SK-N-SH (cell line): ENCODE measurements at regions not wholly inside any gene's neighbourhood (a gene's known extent, or its start where the extent isn't known, plus 50 kb on each side); places are given as distances from the start of the nearest gene placed in this dataset.

Source experiments
- CTCF ChIA-PET: fragments of 300-600, 350-600 bp; formaldehyde crosslinking; extraction: SDS; loops from one replicate; lab custom pipeline; 2021; lab: Yijun Ruan, JAX
- POLR2A ChIA-PET: fragments of 350-600 bp; sonication (Branson Sonifier 250); formaldehyde crosslinking; extraction: SDS; loops from one replicate; lab custom pipeline; 2020; ENCODE audit warnings: antibody characterized with exemption, inconsistent platforms; lab: Yijun Ruan, JAX
- DNase-seq: peaks from one replicate; pipeline ENCODE4 v3.0.0; 2012
- H2AFZ ChIP-seq: fragments of 200-600 bp; sonication (generic); 2 replicates; pipeline ENCODE4 v1.8.1; 2016; ENCODE audit warnings: antibody characterized with exemption, mild to moderate bottlenecking, low read depth
- H3F3A ChIP-seq: fragments of 200-600 bp; sonication (generic); replicated peaks from 2 replicates; pipeline ENCODE3; 2016; ENCODE audit warnings: antibody characterized with exemption, mild to moderate bottlenecking; ENCODE audit not compliant: insufficient read depth
- H3K27ac ChIP-seq, 2 experiments: fragments of 200-500 bp in 1 of 2; fragments of 200-600 bp in 1 of 2; sonication (Bioruptor generic) in 1 of 2; sonication (generic), shearing (Covaris generic) in 1 of 2; 2 replicates each; pipeline versions ENCODE4 v1.5.1 to v1.6.1; 2014 to 2016; ENCODE audit warnings: low read depth in 2 of 2, inconsistent platforms in 1 of 2, low read length in 1 of 2, mild to moderate bottlenecking in 1 of 2, mixed read lengths in 1 of 2
- H3K27me3 ChIP-seq: fragments of 200-600 bp; sonication (generic), shearing (Covaris generic); 2 replicates; pipeline ENCODE4 v1.6.1; 2016; ENCODE audit warnings: mixed run types; ENCODE audit not compliant: insufficient read depth
- H3K36me3 ChIP-seq, 2 experiments: fragments of 200-500 bp in 1 of 2; fragments of 200-600 bp in 1 of 2; sonication (Bioruptor generic) in 1 of 2; sonication (generic) in 1 of 2; replicated peaks in 1 of 2; 2 replicates each; pipeline versions ENCODE3 to v1.5.1; 2014 to 2016; ENCODE audit warnings: low read length in 1 of 2, mild to moderate bottlenecking in 1 of 2; ENCODE audit not compliant: insufficient read depth in 2 of 2, control insufficient read depth in 1 of 2
- H3K4me1 ChIP-seq, 2 experiments: fragments of 200-500 bp in 1 of 2; fragments of 200-600 bp in 1 of 2; sonication (Bioruptor generic) in 1 of 2; sonication (generic), shearing (Covaris generic) in 1 of 2; 2 replicates each; pipeline versions ENCODE4 v1.5.1 to v1.6.1; 2014 to 2016; ENCODE audit warnings: low read depth in 1 of 2, low read length in 1 of 2, mixed run types in 1 of 2; ENCODE audit not compliant: insufficient read depth in 2 of 2, control insufficient read depth in 1 of 2
- H3K4me2 ChIP-seq: fragments of 200-600 bp; sonication (generic), shearing (Covaris generic); 2 replicates; pipeline ENCODE4 v1.6.1; 2017; ENCODE audit warnings: mixed run types
- H3K4me3 ChIP-seq, 2 experiments: fragments of 200-500 bp in 1 of 2; fragments of 200-600 bp in 1 of 2; sonication (Bioruptor generic) in 1 of 2; sonication (generic), shearing (Covaris generic) in 1 of 2; 2 replicates each; pipeline versions ENCODE4 v1.5.1 to v1.8.1; 2014 to 2016; ENCODE audit warnings: low read depth in 2 of 2, inconsistent platforms in 1 of 2, low read length in 1 of 2, mild to moderate bottlenecking in 1 of 2, mixed read lengths in 1 of 2, moderate library complexity in 1 of 2
- H3K79me2 ChIP-seq: fragments of 200-600 bp; sonication (generic); 2 replicates; pipeline ENCODE4 v1.8.1; 2017; ENCODE audit warnings: mild to moderate bottlenecking; ENCODE audit not compliant: insufficient read depth
- H3K9ac ChIP-seq: fragments of 200-600 bp; sonication (generic); 2 replicates; pipeline ENCODE4 v1.6.1; 2017; ENCODE audit warnings: mixed run types
- H3K9me2 ChIP-seq: fragments of 200-600 bp; sonication (generic); 2 replicates; pipeline ENCODE4 v1.6.1; 2017; ENCODE audit warnings: mixed run types
- H3K9me3 ChIP-seq: fragments of 200-600 bp; sonication (generic); 2 replicates; pipeline ENCODE4 v1.6.1; 2017; ENCODE audit warnings: mixed run types, mild to moderate bottlenecking, moderate library complexity
- H4K20me1 ChIP-seq: fragments of 200-600 bp; sonication (generic); 2 replicates; pipeline ENCODE4 v1.6.1; 2017; ENCODE audit warnings: mild to moderate bottlenecking, mixed run types; ENCODE audit not compliant: insufficient read depth
- CHD2 ChIP-seq: fragments of 150-350 bp; IDR thresholded peaks from 2 replicates; pipeline ENCODE4 v1.6.1; 2018; ENCODE audit warnings: low read length; ENCODE audit not compliant: partially characterized antibody
- ELF1 ChIP-seq: IDR thresholded peaks from 2 replicates; pipeline ENCODE4 v1.4.0; 2012
- EP300 ChIP-seq, 2 experiments: IDR thresholded peaks; 2 replicates each; pipeline versions ENCODE4 v1.4.0 to v1.6.1; 2012; ENCODE audit warnings: borderline replicate concordance in 1 of 2, low read depth in 1 of 2, low read length in 1 of 2
- EZH2phosphoT487 ChIP-seq: fragments of 200-600 bp; sonication (generic); IDR thresholded peaks from 2 replicates; pipeline ENCODE4 v1.6.1; 2017; ENCODE audit warnings: low read depth, mixed run types, mild to moderate bottlenecking, antibody characterized with exemption, moderate library complexity, borderline replicate concordance
- FOXJ3 ChIP-seq: sonication (generic); formaldehyde crosslinking; IDR thresholded peaks from 2 replicates; pipeline ENCODE4 v1.5.1; 2020; ENCODE audit warnings: mild to moderate bottlenecking, missing genetic modification reagents
- FOXM1 ChIP-seq: IDR thresholded peaks from 2 replicates; pipeline ENCODE4 v1.4.0; 2012; ENCODE audit warnings: low read depth, mild to moderate bottlenecking
- GATA2 ChIP-seq: sonication (generic); formaldehyde crosslinking; IDR thresholded peaks from 2 replicates; pipeline ENCODE4 v1.5.0; 2020; ENCODE audit warnings: mild to moderate bottlenecking, missing genetic modification reagents
- JUND ChIP-seq: IDR thresholded peaks from 2 replicates; pipeline ENCODE4 v1.4.0; 2012
- MAX ChIP-seq: IDR thresholded peaks from 2 replicates; pipeline ENCODE4 v1.4.0; 2012; ENCODE audit warnings: low read depth
- NFIC ChIP-seq: IDR thresholded peaks from 2 replicates; pipeline ENCODE4 v1.4.0; 2012; ENCODE audit warnings: borderline replicate concordance
- RCOR1 ChIP-seq: fragments of 150-350 bp; IDR thresholded peaks from 2 replicates; pipeline ENCODE4 v1.6.1; 2017; ENCODE audit warnings: antibody characterized with exemption, low read length
- REST ChIP-seq: IDR thresholded peaks from 2 replicates; pipeline ENCODE4 v1.6.1; 2012; ENCODE audit warnings: mild to moderate bottlenecking, low read depth, low read length, moderate library complexity
- RFX5 ChIP-seq: IDR thresholded peaks from 2 replicates; pipeline ENCODE4 v1.6.1; 2012; ENCODE audit warnings: mild to moderate bottlenecking, improper control_type of control experiment, low read length
- RXRA ChIP-seq: IDR thresholded peaks from 2 replicates; pipeline ENCODE4 v1.4.0; 2012; ENCODE audit warnings: low read depth, mild to moderate bottlenecking, borderline replicate concordance
- TAF1 ChIP-seq: IDR thresholded peaks from 2 replicates; pipeline ENCODE4 v1.6.1; 2012; ENCODE audit warnings: low read depth, mild to moderate bottlenecking, low read length, moderate library complexity, borderline replicate concordance
- TCF12 ChIP-seq: IDR thresholded peaks from 2 replicates; pipeline ENCODE4 v1.4.0; 2012
- TEAD4 ChIP-seq: IDR thresholded peaks from 2 replicates; pipeline ENCODE4 v1.4.0; 2012; ENCODE audit warnings: mild to moderate bottlenecking, borderline replicate concordance; ENCODE audit not compliant: insufficient read depth
- USF2 ChIP-seq: fragments of 150-350 bp; IDR thresholded peaks from 2 replicates; pipeline ENCODE4 v1.6.1; 2017; ENCODE audit warnings: antibody characterized with exemption, low read length, low read depth, borderline replicate concordance
- YY1 ChIP-seq: IDR thresholded peaks from 2 replicates; pipeline ENCODE4 v1.4.0; 2012; ENCODE audit warnings: low read depth, mild to moderate bottlenecking
- WGBS: methylation state at CpG from one replicate; pipeline ENCODE4 v1.1.6; 2017; ENCODE audit warnings: low lambda C conversion rate; 5-methylcytosine and 5-hydroxymethylcytosine counted together

- H3K4me1 ChIP-seq, result peaks cover 17 to 40% of the 10 kb centered on the region in 2 experiments
- H3K79me2 ChIP-seq, result peaks cover 99% of the 10 kb centered on the region
- peaks cover 20% of the 10 kb centered on the region for H3F3A ChIP-seq
- H4K20me1 ChIP-seq, result peaks cover 79% of the 10 kb centered on the region
- TF ChIP-seq YY1, result no peak
- TF ChIP-seq REST, result no peak
- no peak for TF ChIP-seq FOXM1
- TF ChIP-seq RCOR1, result no peak
- TF ChIP-seq TEAD4, result no peak
- TF ChIP-seq JUND, result no peak
- TF ChIP-seq GATA2 (CRISPR knock-in tag), result no peak
- no peak for TF ChIP-seq EP300 (IDR thresholded peaks at IDR 0.05; ENCODE audit: borderline replicate concordance in 1 of 2, low read depth in 1 of 2, low read length in 1 of 2)
- TF ChIP-seq RXRA, result no peak
- TF ChIP-seq TAF1, result no peak
- TF ChIP-seq CHD2, result no peak
- TF ChIP-seq RFX5, result no peak
- no peak for TF ChIP-seq NFIC
- no peak for TF ChIP-seq USF2
- no peak for TF ChIP-seq ELF1
- no peak for TF ChIP-seq EZH2phosphoT487
- no peak for TF ChIP-seq MAX
- no peak for TF ChIP-seq TCF12
- TF ChIP-seq FOXJ3, result no peak
- CTCF ChIA-PET, result interaction anchor here (0.7 to 1.2 kb wide), 5 partner anchors 10 to 71 kb away, joined by 3 to 4 read pairs (median 3); no protein-coding TSS in a partner anchor
- no peak overlapping the region for H3K4me3 ChIP-seq
- no peak overlapping the region for H2AFZ ChIP-seq
- no peaks in the 10 kb centered on the region for H3K9me3 ChIP-seq
- no peaks in the 10 kb centered on the region for H3K36me3 ChIP-seq
- DNase-seq, result no peak
- 81% methylated on average over 2 of the region's 2 CpGs for WGBS
- H3K27ac ChIP-seq, result no peak overlapping the region
- no peaks in the 10 kb centered on the region for H3K27me3 ChIP-seq
- H3K9ac ChIP-seq, result no peak overlapping the region
- no peaks in the 10 kb centered on the region for H3K9me2 ChIP-seq
- POLR2A ChIA-PET, result no interaction called here
- no peak overlapping the region for H3K4me2 ChIP-seq
Observed at GRCh38 chr1:39113109-39113743, 87.1 kb downstream of the NDUFS5 start.
